Tibial nerve (tissue), 4 donors: ENCODE measurements at regions not wholly inside any gene's neighbourhood (a gene's known extent, or its start where the extent isn't known, plus 50 kb on each side); places are given as distances from the start of the nearest gene placed in this dataset.

ENCODE experiments used
- DNase-seq, 2 donors: peaks; one replicate each; pipeline ENCODE4 v3.0.0-alpha.2; 2019; ENCODE audit warnings: low spot score in 2 of 2
- H3K27ac ChIP-seq, 4 donors: fragments of 200-600 bp; sonication (generic) in 3 of 4; one replicate each; pipeline ENCODE4 v1.5.1; 2017 to 2019; ENCODE audit warnings: mild to moderate bottlenecking in 1 of 4
- H3K27me3 ChIP-seq, 2 donors: fragments of 200-600 bp; sonication (generic) in 1 of 2; one replicate each; pipeline versions ENCODE4 v1.5.1 to v1.6.0; 2017 to 2019
- H3K36me3 ChIP-seq, 3 donors: fragments of 200-600 bp; sonication (generic); one replicate each; pipeline ENCODE4 v1.5.1; 2018 to 2019
- H3K4me1 ChIP-seq, 4 donors: fragments of 200-600 bp; sonication (generic) in 3 of 4; one replicate each; pipeline ENCODE4 v1.5.1; 2017 to 2019
- H3K4me3 ChIP-seq, 4 donors: fragments of 200-600 bp; sonication (generic) in 3 of 4; one replicate each; pipeline ENCODE4 v1.5.1; 2017 to 2019; ENCODE audit warnings: mild to moderate bottlenecking in 1 of 4, moderate library complexity in 1 of 4
- H3K9me3 ChIP-seq, 4 donors: fragments of 200-600 bp; sonication (generic) in 3 of 4; one replicate each; pipeline ENCODE4 v1.5.1; 2017 to 2019
- CTCF ChIP-seq, 5 experiments: fragments of 200-600 bp in 3 of 5; fragments of 450-650 bp in 2 of 5; sonication (generic) in 3 of 5; IDR thresholded peaks; one replicate each; pipeline ENCODE4 v1.5.1; 2016 to 2019; ENCODE audit warnings: antibody characterized with exemption in 5 of 5, mild to moderate bottlenecking in 3 of 5, moderate library complexity in 2 of 5
- EP300 ChIP-seq, 2 donors: sonication (generic); formaldehyde crosslinking; IDR thresholded peaks; one replicate each; pipeline ENCODE4 v1.6.1; 2017; ENCODE audit warnings: antibody characterized with exemption in 2 of 2, mild to moderate bottlenecking in 1 of 2
- POLR2A ChIP-seq, 2 donors: fragments of 450-650 bp; IDR thresholded peaks; one replicate each; pipeline ENCODE4 v1.6.1; 2017; ENCODE audit warnings: antibody characterized with exemption in 2 of 2, mild to moderate bottlenecking in 2 of 2, moderate library complexity in 2 of 2
- WGBS, 2 donors: methylation state at CpG; one replicate each; pipeline ENCODE4 v1.1.5; 2018; 5-methylcytosine and 5-hydroxymethylcytosine counted together

GRCh38 chr2:146623771-146624170 lies 1221.1 kb upstream of the ACVR2A start:
- Histone ChIP-seq H3K27ac (no peak overlapping the region), H3K4me1 (no peaks in the 10 kb centered on the region), H3K9me3 (no peaks in the 10 kb centered on the region), H3K4me3 (no peak overlapping the region), H3K36me3 (no peaks in the 10 kb centered on the region), H3K27me3 (no peaks in the 10 kb centered on the region)
- WGBS, 2 donors: 80 to 82% methylated on average over 3 of the region's 3 CpGs
- no peak for DNase-seq
- no peak for TF ChIP-seq POLR2A (IDR thresholded peaks at IDR 0.05)
- TF ChIP-seq EP300 (IDR thresholded peaks at IDR 0.05): no peak
- no peak for TF ChIP-seq CTCF (IDR thresholded peaks at IDR 0.05)

- Histone ChIP-seq H3K4me3 (no peak overlapping the region), H3K27ac (no peak overlapping the region), H3K36me3 (no peaks in the 10 kb centered on the region), H3K27me3 (no peaks in the 10 kb centered on the region), H3K4me1 (no peaks in the 10 kb centered on the region), H3K9me3 (no peaks in the 10 kb centered on the region)
- WGBS, 2 donors: 54 to 65% methylated on average over 1 of the region's 1 CpG
- TF ChIP-seq POLR2A (IDR thresholded peaks at IDR 0.05): no peak
- TF ChIP-seq EP300 (IDR thresholded peaks at IDR 0.05): no peak
- TF ChIP-seq CTCF (IDR thresholded peaks at IDR 0.05): no peak
- no peak for DNase-seq
Observed at GRCh38 chr2:146621656-146622055, 1223.2 kb upstream of the ACVR2A start.

GRCh38 chr2:146615778-146616177 lies 1229.1 kb upstream of the ACVR2A start:
- no peaks in the 10 kb centered on the region for H3K4me1 ChIP-seq
- peaks cover 0 to 10% (median 2%) of the 10 kb centered on the region in 4 donors for H3K9me3 ChIP-seq
- H3K36me3 ChIP-seq: no peaks in the 10 kb centered on the region
- H3K27me3 ChIP-seq: no peaks in the 10 kb centered on the region
- 77 to 78% methylated on average over 1 of the region's 1 CpG for WGBS, 2 donors
- no peak for DNase-seq
- TF ChIP-seq POLR2A (IDR thresholded peaks at IDR 0.05) (no peak), CTCF (IDR thresholded peaks at IDR 0.05) (no peak), EP300 (IDR thresholded peaks at IDR 0.05) (no peak)
- no peak overlapping the region for H3K4me3 ChIP-seq
- H3K27ac ChIP-seq: no peak overlapping the region

- WGBS, 2 donors: 68 to 82% methylated on average over 1 of the region's 1 CpG
- Histone ChIP-seq H3K4me1 (no peaks in the 10 kb centered on the region), H3K27me3 (no peaks in the 10 kb centered on the region), H3K4me3 (no peak overlapping the region), H3K9me3 (no peaks in the 10 kb centered on the region), H3K27ac (no peak overlapping the region), H3K36me3 (no peaks in the 10 kb centered on the region)
- no peak for DNase-seq
- TF ChIP-seq CTCF (IDR thresholded peaks at IDR 0.05) (no peak), EP300 (IDR thresholded peaks at IDR 0.05) (no peak), POLR2A (IDR thresholded peaks at IDR 0.05) (no peak)
Observed at GRCh38 chr2:146608490-146608889, 1236.3 kb upstream of the ACVR2A start.

GRCh38 chr2:146604521-146604920 lies 1240.3 kb upstream of the ACVR2A start:
- H3K27me3 ChIP-seq: no peaks in the 10 kb centered on the region
- no peak overlapping the region for H3K27ac ChIP-seq
- H3K36me3 ChIP-seq: no peaks in the 10 kb centered on the region
- no peaks in the 10 kb centered on the region for H3K4me1 ChIP-seq
- DNase-seq: no peak
- H3K9me3 ChIP-seq: no peaks in the 10 kb centered on the region
- TF ChIP-seq POLR2A (IDR thresholded peaks at IDR 0.05) (no peak), EP300 (IDR thresholded peaks at IDR 0.05) (no peak), CTCF (IDR thresholded peaks at IDR 0.05) (no peak)
- no peak overlapping the region for H3K4me3 ChIP-seq
- 72 to 89% methylated on average over 4 of the region's 4 CpGs for WGBS, 2 donors
